Upper lobe of left lung (tissue), 6 donors: ENCODE measurements at regions not wholly inside any gene's neighbourhood (a gene's known extent, or its start where the extent isn't known, plus 50 kb on each side); places are given as distances from the start of the nearest gene placed in this dataset.

Experiments
- ATAC-seq, 2 donors: fragments of 200-7000 bp; cut with Tn5 transposase; one replicate each; pipeline ENCODE4 v1.9.1; 2022; ENCODE audit warnings: mild to moderate bottlenecking in 2 of 2, moderate library complexity in 2 of 2; ENCODE audit not compliant: low FRiP score in 2 of 2
- DNase-seq, 2 donors: peaks; one replicate each; pipeline ENCODE4 v3.0.0-alpha.2; 2019 to 2020
- H3K27ac ChIP-seq, 4 donors: fragments of 200-600 bp; sonication (generic); one replicate each; pipeline ENCODE4 v1.5.1; 2016 to 2019
- H3K27me3 ChIP-seq, 4 donors: fragments of 200-600 bp; sonication (generic); one replicate each; pipeline ENCODE4 v1.5.1; 2017 to 2019
- H3K36me3 ChIP-seq, 4 donors: fragments of 200-600 bp; sonication (generic); one replicate each; pipeline ENCODE4 v1.5.1; 2016 to 2019
- H3K4me1 ChIP-seq, 4 donors: fragments of 200-600 bp; sonication (generic); one replicate each; pipeline ENCODE4 v1.5.1; 2018 to 2019
- H3K4me3 ChIP-seq, 4 donors: fragments of 200-600 bp; sonication (generic); one replicate each; pipeline ENCODE4 v1.5.1; 2017 to 2019; ENCODE audit warnings: mild to moderate bottlenecking in 2 of 4, moderate library complexity in 1 of 4
- H3K9me3 ChIP-seq, 4 donors: fragments of 200-600 bp; sonication (generic); one replicate each; pipeline ENCODE4 v1.5.1; 2018 to 2019
- EP300 ChIP-seq, 4 donors: sonication (generic); formaldehyde crosslinking; IDR thresholded peaks; one replicate each; pipeline ENCODE4 v1.5.1; 2017; ENCODE audit warnings: antibody characterized with exemption in 4 of 4, control low read depth in 2 of 4
- POLR2A ChIP-seq, 4 donors: fragments of 450-650 bp; IDR thresholded peaks; one replicate each; pipeline ENCODE4 v1.5.1; 2016 to 2017; ENCODE audit warnings: antibody characterized with exemption in 4 of 4, mild to moderate bottlenecking in 2 of 4
- POLR2AphosphoS5 ChIP-seq, 2 donors: sonication (generic); formaldehyde crosslinking; IDR thresholded peaks; one replicate each; pipeline ENCODE4 v1.5.1; 2017; ENCODE audit warnings: antibody characterized with exemption in 2 of 2
- WGBS, 2 donors: methylation state at CpG; one replicate each; pipeline ENCODE4 v1.1.5; 2017 to 2018; 5-methylcytosine and 5-hydroxymethylcytosine counted together
- TF ChIP-seq, protein P1 (sequence below), 6 experiments: fragments of 450-650 bp in 4 of 6; fragments of 200-600 bp in 2 of 6; sonication (generic) in 2 of 6; IDR thresholded peaks; one replicate each; pipeline ENCODE4 v1.5.1; 2016 to 2019; ENCODE audit warnings: antibody characterized with exemption in 6 of 6
- donor health status: DM: no; HTN: no; CAD: no; lungs with moderate emphysema.
- donor health status: DM: no; HTN: yes; CAD: no; lungs with severe emphysema.

DNA sequence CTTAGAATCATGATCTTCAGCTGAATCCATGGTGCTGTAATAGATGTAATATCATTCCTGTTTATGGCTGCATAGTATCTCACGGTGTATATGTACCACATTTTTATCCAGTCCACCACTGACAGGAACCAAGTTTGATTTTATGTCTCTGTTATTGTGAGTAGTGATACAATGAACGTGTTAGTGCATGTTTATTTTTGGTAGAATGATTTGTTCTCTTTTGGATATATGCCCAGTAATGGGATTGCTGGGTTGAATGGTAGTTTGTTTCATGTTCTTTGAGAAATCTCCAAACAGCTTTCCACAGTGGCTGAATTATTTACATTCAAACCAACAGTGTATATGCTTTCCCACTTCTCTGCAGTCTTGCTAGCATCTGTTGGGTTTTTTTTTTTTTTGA lies 175.1 kb upstream of the CDH10 start:
- Histone ChIP-seq H3K36me3 (no peaks in the 10 kb centered on the region), H3K4me1 (no peaks in the 10 kb centered on the region), H3K4me3 (no peak overlapping the region), H3K27me3 (no peaks in the 10 kb centered on the region), H3K9me3 (no peaks in the 10 kb centered on the region), H3K27ac (no peak overlapping the region)
- DNase-seq (no peak), ATAC-seq (no peak)
- WGBS, 2 donors, result 55 to 57% methylated on average over 2 of the region's 2 CpGs
- no peak for TF ChIP-seq POLR2A (IDR thresholded peaks at IDR 0.05)
- TF ChIP-seq, protein P1, sequence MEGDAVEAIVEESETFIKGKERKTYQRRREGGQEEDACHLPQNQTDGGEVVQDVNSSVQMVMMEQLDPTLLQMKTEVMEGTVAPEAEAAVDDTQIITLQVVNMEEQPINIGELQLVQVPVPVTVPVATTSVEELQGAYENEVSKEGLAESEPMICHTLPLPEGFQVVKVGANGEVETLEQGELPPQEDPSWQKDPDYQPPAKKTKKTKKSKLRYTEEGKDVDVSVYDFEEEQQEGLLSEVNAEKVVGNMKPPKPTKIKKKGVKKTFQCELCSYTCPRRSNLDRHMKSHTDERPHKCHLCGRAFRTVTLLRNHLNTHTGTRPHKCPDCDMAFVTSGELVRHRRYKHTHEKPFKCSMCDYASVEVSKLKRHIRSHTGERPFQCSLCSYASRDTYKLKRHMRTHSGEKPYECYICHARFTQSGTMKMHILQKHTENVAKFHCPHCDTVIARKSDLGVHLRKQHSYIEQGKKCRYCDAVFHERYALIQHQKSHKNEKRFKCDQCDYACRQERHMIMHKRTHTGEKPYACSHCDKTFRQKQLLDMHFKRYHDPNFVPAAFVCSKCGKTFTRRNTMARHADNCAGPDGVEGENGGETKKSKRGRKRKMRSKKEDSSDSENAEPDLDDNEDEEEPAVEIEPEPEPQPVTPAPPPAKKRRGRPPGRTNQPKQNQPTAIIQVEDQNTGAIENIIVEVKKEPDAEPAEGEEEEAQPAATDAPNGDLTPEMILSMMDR (IDR thresholded peaks at IDR 0.05), result no peak
- TF ChIP-seq EP300 (IDR thresholded peaks at IDR 0.05), result no peak
- no peak for TF ChIP-seq POLR2AphosphoS5 (IDR thresholded peaks at IDR 0.05)

- WGBS, 2 donors, result 53 to 63% methylated on average over 3 of the region's 3 CpGs
- no peaks in the 10 kb centered on the region for H3K27me3 ChIP-seq
- no peak overlapping the region for H3K4me3 ChIP-seq
These were observed 173.2 kb upstream of the CDH10 start for GRCh38 chr5:24817966-24818365.

GRCh38 chr5:24816206-24816605 lies 171.4 kb upstream of the CDH10 start:
- TF ChIP-seq POLR2A (IDR thresholded peaks at IDR 0.05), result no peak
- TF ChIP-seq, protein P1 (IDR thresholded peaks at IDR 0.05), result no peak
- no peak for TF ChIP-seq POLR2AphosphoS5 (IDR thresholded peaks at IDR 0.05)
- no peak for TF ChIP-seq EP300 (IDR thresholded peaks at IDR 0.05)
- 64 to 74% methylated on average over 5 of the region's 5 CpGs for WGBS, 2 donors
- DNase-seq (no peak), ATAC-seq (no peak)
- Histone ChIP-seq H3K27me3 (no peaks in the 10 kb centered on the region), H3K36me3 (no peaks in the 10 kb centered on the region), H3K4me3 (no peak overlapping the region), H3K4me1 (no peaks in the 10 kb centered on the region), H3K9me3 (no peaks in the 10 kb centered on the region), H3K27ac (no peak overlapping the region)

More at GRCh38 chr5:24817966-24818365, 173.2 kb upstream of the CDH10 start:
- no peak overlapping the region for H3K27ac ChIP-seq
- DNase-seq (no peak), ATAC-seq (no peak)
- no peaks in the 10 kb centered on the region for H3K4me1 ChIP-seq
- no peak for TF ChIP-seq EP300 (IDR thresholded peaks at IDR 0.05)
- TF ChIP-seq POLR2AphosphoS5 (IDR thresholded peaks at IDR 0.05), result no peak
- TF ChIP-seq POLR2A (IDR thresholded peaks at IDR 0.05), result no peak
- TF ChIP-seq, protein P1 (IDR thresholded peaks at IDR 0.05), result no peak
- no peaks in the 10 kb centered on the region for H3K9me3 ChIP-seq
- H3K36me3 ChIP-seq, result no peaks in the 10 kb centered on the region

DNA sequence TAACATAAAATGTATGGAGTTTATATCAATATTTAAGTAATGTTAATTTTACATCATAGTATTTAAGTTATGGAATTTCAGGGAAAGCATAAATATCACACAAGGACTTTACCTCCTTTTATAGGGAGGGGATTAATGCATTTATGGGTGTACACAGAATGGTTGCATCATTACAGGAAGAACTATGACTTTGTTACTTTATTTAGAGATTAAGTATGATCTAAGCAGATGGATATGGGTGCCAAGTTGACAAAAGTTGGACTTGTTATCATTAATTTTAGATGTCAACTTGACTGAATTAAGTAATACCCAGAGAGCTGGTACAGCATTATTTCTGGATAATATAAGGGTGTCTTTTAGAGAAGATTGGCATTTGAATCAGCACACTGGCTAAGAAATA lies 160.5 kb upstream of the CDH10 start:
- Histone ChIP-seq H3K9me3 (no peaks in the 10 kb centered on the region), H3K4me3 (no peak overlapping the region), H3K27me3 (no peaks in the 10 kb centered on the region), H3K27ac (no peak overlapping the region), H3K4me1 (no peaks in the 10 kb centered on the region), H3K36me3 (no peaks in the 10 kb centered on the region)
- DNase-seq, result no peak
- no peak for ATAC-seq
- TF ChIP-seq, protein P1 (IDR thresholded peaks at IDR 0.05), result no peak
- no peak for TF ChIP-seq POLR2A (IDR thresholded peaks at IDR 0.05)
- no peak for TF ChIP-seq POLR2AphosphoS5 (IDR thresholded peaks at IDR 0.05)
- TF ChIP-seq EP300 (IDR thresholded peaks at IDR 0.05), result no peak

DNA sequence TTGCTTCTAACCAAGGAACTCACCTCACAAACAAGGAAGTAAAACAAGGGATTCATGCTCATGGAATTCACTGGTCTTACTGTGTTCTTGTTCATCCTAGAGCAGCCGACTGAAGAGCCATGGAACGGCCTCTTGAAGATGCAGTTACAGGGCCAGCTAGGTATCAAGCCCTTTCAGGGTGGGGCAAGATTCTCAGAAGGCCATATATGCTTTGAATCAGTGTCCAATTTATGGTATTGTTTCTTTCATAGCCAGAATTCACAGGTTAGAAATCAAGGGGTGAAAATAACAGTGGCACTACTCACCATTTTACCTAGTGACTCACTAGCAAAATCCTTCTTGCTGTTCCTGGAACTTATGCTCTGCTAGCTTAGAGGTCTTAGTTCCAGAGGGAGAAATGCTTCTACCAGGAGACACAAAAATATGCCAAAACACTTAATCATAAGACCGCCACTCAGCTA lies 159.5 kb upstream of the CDH10 start:
- no peak overlapping the region for H3K4me3 ChIP-seq
- ATAC-seq (no peak), DNase-seq (no peak)
- H3K27me3 ChIP-seq, result no peaks in the 10 kb centered on the region
- no peaks in the 10 kb centered on the region for H3K9me3 ChIP-seq
- no peaks in the 10 kb centered on the region for H3K36me3 ChIP-seq
- no peak for TF ChIP-seq POLR2AphosphoS5 (IDR thresholded peaks at IDR 0.05)
- TF ChIP-seq, protein P1 (IDR thresholded peaks at IDR 0.05), result no peak
- TF ChIP-seq EP300 (IDR thresholded peaks at IDR 0.05), result no peak
- no peak overlapping the region for H3K27ac ChIP-seq
- WGBS, 2 donors, result 80 to 92% methylated on average over 3 of the region's 3 CpGs
- H3K4me1 ChIP-seq, result no peaks in the 10 kb centered on the region
